NB4 (cell line): ENCODE measurements at regions not wholly inside any gene's neighbourhood (a gene's known extent, or its start where the extent isn't known, plus 50 kb on each side); places are given as distances from the start of the nearest gene placed in this dataset.

ENCODE experiments used
- MYC ChIP-seq: IDR thresholded peaks from 2 replicates; pipeline ENCODE4 v1.6.1; 2011; ENCODE audit warnings: low read depth, low read length
- POLR2A ChIP-seq: IDR thresholded peaks from 2 replicates; pipeline ENCODE4 v1.6.1; 2011; ENCODE audit warnings: mild to moderate bottlenecking; ENCODE audit not compliant: insufficient read length; ENCODE audit errors: extremely low read depth
- TF ChIP-seq, protein P1 (sequence below): IDR thresholded peaks from one replicate; pipeline ENCODE4 v1.5.1; 2012; ENCODE audit warnings: low read depth, low read length
- TF ChIP-seq, protein P2 (sequence below): IDR thresholded peaks from 2 replicates; pipeline ENCODE4 v1.6.1; 2011; ENCODE audit warnings: low read depth, low read length

DNA sequence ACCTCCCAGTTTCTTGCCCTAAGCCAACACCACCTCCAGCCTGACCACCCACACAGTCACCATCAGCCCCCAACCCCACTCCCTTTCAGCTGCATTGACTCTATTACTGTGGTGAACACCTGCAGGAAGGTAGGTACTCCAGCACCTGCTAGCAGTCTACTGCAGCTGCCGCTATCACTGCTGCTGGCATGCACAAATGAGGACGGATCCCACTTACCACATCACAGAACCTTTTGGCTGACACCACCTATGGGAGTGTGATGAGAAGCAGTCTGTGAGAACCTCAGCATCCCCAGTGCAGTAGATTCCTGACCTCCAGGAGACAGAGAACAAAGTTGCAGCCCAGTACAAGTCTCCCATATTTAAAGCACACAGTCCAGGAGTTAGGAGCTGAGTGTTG lies 71.9 kb downstream of the ANXA1 start:
- TF ChIP-seq, protein P1, sequence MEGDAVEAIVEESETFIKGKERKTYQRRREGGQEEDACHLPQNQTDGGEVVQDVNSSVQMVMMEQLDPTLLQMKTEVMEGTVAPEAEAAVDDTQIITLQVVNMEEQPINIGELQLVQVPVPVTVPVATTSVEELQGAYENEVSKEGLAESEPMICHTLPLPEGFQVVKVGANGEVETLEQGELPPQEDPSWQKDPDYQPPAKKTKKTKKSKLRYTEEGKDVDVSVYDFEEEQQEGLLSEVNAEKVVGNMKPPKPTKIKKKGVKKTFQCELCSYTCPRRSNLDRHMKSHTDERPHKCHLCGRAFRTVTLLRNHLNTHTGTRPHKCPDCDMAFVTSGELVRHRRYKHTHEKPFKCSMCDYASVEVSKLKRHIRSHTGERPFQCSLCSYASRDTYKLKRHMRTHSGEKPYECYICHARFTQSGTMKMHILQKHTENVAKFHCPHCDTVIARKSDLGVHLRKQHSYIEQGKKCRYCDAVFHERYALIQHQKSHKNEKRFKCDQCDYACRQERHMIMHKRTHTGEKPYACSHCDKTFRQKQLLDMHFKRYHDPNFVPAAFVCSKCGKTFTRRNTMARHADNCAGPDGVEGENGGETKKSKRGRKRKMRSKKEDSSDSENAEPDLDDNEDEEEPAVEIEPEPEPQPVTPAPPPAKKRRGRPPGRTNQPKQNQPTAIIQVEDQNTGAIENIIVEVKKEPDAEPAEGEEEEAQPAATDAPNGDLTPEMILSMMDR: no peak
- TF ChIP-seq POLR2A (no peak), MYC (no peak)
- TF ChIP-seq, protein P2, sequence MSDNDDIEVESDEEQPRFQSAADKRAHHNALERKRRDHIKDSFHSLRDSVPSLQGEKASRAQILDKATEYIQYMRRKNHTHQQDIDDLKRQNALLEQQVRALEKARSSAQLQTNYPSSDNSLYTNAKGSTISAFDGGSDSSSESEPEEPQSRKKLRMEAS: no peak
